ENCODE measurements at regions not wholly inside any gene's neighbourhood (a gene's known extent, or its start where the extent isn't known, plus 50 kb on each side); places are given as distances from the start of the nearest gene placed in this dataset.

DNA sequence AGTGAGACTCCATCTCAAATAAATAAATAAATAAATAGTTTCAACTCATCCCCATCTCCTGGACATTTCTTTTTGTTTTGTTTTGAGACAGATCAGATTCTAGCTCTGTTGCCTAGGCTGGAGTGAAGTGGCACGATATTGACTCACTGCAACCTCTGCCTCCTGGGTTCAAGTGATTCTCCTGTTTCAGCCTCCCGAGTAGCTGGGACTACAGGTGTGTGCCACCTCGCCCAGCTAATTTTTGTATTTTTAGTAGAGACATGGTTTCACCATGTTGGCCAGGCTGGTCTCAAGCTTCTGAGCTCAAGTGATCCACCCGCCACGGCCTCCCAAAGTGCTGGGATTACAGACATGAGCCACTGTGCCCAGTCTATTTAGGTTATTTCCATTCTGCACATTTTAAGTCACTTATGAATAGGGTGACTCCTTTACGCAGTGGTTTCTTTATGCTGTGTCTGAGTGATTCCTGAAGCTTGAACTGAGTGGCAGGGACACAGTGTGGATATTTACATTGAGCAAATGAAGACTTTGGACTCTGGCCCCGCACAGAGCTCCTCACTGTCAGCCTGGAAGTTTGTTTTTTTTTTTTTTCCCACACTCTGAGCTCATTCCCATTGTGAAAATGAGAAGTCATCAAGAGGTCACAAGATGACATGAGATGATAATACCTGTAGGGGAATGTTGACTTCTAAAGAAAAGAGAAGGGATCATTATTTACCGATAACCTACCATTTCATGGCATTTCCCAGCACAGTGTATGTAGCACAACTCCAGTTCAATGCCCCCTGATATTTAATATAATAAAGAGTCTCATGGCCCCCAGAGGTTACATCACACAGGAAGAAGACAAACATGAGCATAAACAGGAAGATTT is 72.6 kb downstream of the TBX3 start:
- TF ChIP-seq, protein P1, sequence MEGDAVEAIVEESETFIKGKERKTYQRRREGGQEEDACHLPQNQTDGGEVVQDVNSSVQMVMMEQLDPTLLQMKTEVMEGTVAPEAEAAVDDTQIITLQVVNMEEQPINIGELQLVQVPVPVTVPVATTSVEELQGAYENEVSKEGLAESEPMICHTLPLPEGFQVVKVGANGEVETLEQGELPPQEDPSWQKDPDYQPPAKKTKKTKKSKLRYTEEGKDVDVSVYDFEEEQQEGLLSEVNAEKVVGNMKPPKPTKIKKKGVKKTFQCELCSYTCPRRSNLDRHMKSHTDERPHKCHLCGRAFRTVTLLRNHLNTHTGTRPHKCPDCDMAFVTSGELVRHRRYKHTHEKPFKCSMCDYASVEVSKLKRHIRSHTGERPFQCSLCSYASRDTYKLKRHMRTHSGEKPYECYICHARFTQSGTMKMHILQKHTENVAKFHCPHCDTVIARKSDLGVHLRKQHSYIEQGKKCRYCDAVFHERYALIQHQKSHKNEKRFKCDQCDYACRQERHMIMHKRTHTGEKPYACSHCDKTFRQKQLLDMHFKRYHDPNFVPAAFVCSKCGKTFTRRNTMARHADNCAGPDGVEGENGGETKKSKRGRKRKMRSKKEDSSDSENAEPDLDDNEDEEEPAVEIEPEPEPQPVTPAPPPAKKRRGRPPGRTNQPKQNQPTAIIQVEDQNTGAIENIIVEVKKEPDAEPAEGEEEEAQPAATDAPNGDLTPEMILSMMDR (IDR thresholded peaks at IDR 0.05; ENCODE audit: poor library complexity): no peak
- TF ChIP-seq EZH2phosphoT487 (IDR thresholded peaks at IDR 0.05; ENCODE audit: low read depth, severe bottlenecking, unreplicated experiment) (no peak), EZH2 (IDR thresholded peaks at IDR 0.05; ENCODE audit: borderline replicate concordance) (no peak)

Data from hepatocyte (in vitro differentiated cells).